Suprapubic skin (tissue), 4 donors: ENCODE measurements at regions not wholly inside any gene's neighbourhood (a gene's known extent, or its start where the extent isn't known, plus 50 kb on each side); places are given as distances from the start of the nearest gene placed in this dataset.

ENCODE experiments used
- EP300 ChIP-seq: sonication (generic); formaldehyde crosslinking; IDR thresholded peaks from one replicate; pipeline ENCODE4 v1.6.1; 2017; ENCODE audit warnings: antibody characterized with exemption
- POLR2A ChIP-seq, 2 donors: fragments of 450-650 bp; IDR thresholded peaks; one replicate each; pipeline ENCODE4 v1.6.1; 2017; ENCODE audit warnings: antibody characterized with exemption in 2 of 2, mild to moderate bottlenecking in 2 of 2, moderate library complexity in 2 of 2
- POLR2AphosphoS5 ChIP-seq, 3 donors: sonication (generic); formaldehyde crosslinking; IDR thresholded peaks; one replicate each; pipeline ENCODE4 v1.6.1; 2017; ENCODE audit warnings: antibody characterized with exemption in 3 of 3
- TF ChIP-seq, protein P1 (sequence below), 2 donors: fragments of 200-600 bp in 1 of 2; fragments of 450-650 bp in 1 of 2; sonication (generic) in 1 of 2; IDR thresholded peaks; one replicate each; pipeline ENCODE4 v1.5.1; 2016 to 2019; ENCODE audit warnings: antibody characterized with exemption in 2 of 2, mild to moderate bottlenecking in 1 of 2, moderate library complexity in 1 of 2

DNA sequence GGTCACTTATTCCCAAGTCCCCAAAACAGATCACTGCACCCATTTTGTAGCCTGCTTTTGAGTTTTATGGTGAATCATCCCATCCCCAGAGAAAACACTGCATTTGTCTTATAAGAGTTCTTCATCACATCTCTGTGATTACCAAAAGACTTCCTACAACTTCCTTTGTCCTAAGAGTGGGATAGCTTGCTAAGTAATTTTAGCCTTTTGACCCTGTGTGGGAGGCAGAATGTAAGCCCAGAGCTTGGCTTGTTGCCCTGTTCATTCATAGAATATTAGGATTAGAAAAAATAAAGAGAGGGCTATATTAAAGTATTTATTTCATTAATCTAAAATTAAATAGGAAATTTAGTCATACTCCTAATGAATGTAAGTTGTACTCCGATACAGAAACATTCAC, 213.3 kb downstream of the MZT1 start:
- TF ChIP-seq, protein P1, sequence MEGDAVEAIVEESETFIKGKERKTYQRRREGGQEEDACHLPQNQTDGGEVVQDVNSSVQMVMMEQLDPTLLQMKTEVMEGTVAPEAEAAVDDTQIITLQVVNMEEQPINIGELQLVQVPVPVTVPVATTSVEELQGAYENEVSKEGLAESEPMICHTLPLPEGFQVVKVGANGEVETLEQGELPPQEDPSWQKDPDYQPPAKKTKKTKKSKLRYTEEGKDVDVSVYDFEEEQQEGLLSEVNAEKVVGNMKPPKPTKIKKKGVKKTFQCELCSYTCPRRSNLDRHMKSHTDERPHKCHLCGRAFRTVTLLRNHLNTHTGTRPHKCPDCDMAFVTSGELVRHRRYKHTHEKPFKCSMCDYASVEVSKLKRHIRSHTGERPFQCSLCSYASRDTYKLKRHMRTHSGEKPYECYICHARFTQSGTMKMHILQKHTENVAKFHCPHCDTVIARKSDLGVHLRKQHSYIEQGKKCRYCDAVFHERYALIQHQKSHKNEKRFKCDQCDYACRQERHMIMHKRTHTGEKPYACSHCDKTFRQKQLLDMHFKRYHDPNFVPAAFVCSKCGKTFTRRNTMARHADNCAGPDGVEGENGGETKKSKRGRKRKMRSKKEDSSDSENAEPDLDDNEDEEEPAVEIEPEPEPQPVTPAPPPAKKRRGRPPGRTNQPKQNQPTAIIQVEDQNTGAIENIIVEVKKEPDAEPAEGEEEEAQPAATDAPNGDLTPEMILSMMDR (IDR thresholded peaks at IDR 0.05) = no peak
- TF ChIP-seq POLR2A (IDR thresholded peaks at IDR 0.05) = no peak
- TF ChIP-seq EP300 = no peak
- no peak for TF ChIP-seq POLR2AphosphoS5 (IDR thresholded peaks at IDR 0.05)
